NT2/D1 (cell line): ENCODE measurements at regions not wholly inside any gene's neighbourhood (a gene's known extent, or its start where the extent isn't known, plus 50 kb on each side); places are given as distances from the start of the nearest gene placed in this dataset.

ENCODE experiments used
- SUZ12 ChIP-seq: IDR thresholded peaks from 2 replicates; pipeline ENCODE4 v1.6.1; 2011; ENCODE audit not compliant: insufficient read length, insufficient read depth; ENCODE audit errors: extremely low read depth
- ZNF274 ChIP-seq: IDR thresholded peaks from 2 replicates; pipeline ENCODE4 v1.6.1; 2011; ENCODE audit warnings: mild to moderate bottlenecking, low read depth, low read length

DNA sequence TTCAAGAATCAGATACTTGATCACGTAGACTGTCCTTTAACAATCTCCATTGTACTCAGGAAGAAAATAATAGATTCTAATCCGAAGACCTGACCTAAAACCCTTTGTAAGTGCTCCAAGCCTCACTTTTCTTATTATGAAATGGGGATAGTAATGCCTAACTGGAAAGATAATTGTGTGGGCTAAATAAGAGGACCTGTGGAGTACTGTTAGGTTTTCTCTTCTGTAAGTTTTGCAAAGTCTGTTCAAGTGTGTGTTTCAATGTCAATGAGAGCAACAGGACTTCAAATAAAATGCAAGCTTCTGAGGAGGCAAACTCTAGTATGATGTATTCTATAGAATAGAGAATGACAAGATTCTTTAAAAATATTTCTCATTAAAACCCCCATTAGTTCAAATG lies 348.6 kb downstream of the USP25 start:
- TF ChIP-seq SUZ12 = no peak
- no peak for TF ChIP-seq ZNF274
